ENCODE measurements at regions not wholly inside any gene's neighbourhood (a gene's known extent, or its start where the extent isn't known, plus 50 kb on each side); places are given as distances from the start of the nearest gene placed in this dataset.

GRCh38 chr6:128740951-128741350 lies 142.0 kb upstream of the LAMA2 start:
- no peak for TF ChIP-seq EZH2phosphoT487 (IDR thresholded peaks at IDR 0.05; ENCODE audit: borderline replicate concordance, low read length)
- TF ChIP-seq CTCF (IDR thresholded peaks at IDR 0.05; ENCODE audit: low read depth, low read length, poor library complexity, severe bottlenecking): no peak

All from DOHH2 (cell line).